HG02970 (cell line): ENCODE measurements at regions not wholly inside any gene's neighbourhood (a gene's known extent, or its start where the extent isn't known, plus 50 kb on each side); places are given as distances from the start of the nearest gene placed in this dataset.

ENCODE experiments used
- ATAC-seq: cut with Tn5 transposase; IDR thresholded peaks from one replicate; pipeline ENCODE4 v1.9.1; 2021; ENCODE audit warnings: mild to moderate bottlenecking, moderate library complexity, moderate number of reproducible peaks; ENCODE audit not compliant: unreplicated experiment, low FRiP score

- no peak for ATAC-seq
Observed at GRCh38 chr1:38253314-38253713, 206.7 kb upstream of the POU3F1 start.

GRCh38 chr1:38250356-38250755, 203.8 kb upstream of the POU3F1 start:
- ATAC-seq, result no peak

GRCh38 chr1:38249001-38249400, 202.4 kb upstream of the POU3F1 start:
- ATAC-seq, result no peak

GRCh38 chr1:38246955-38247952, 200.7 kb upstream of the POU3F1 start:
- no peak for ATAC-seq

- no peak for ATAC-seq
Observed at GRCh38 chr1:38244218-38244845, 197.7 kb upstream of the POU3F1 start.

- ATAC-seq, result no peak
Observed at GRCh38 chr1:38243106-38243505, 196.5 kb upstream of the POU3F1 start.

- no peak for ATAC-seq
Observed at GRCh38 chr1:38242506-38242905, 195.9 kb upstream of the POU3F1 start.

GRCh38 chr1:38241594-38242334, 195.2 kb upstream of the POU3F1 start:
- no peak for ATAC-seq

GRCh38 chr1:38240618-38241017, 194.0 kb upstream of the POU3F1 start:
- no peak for ATAC-seq

GRCh38 chr1:38239258-38239835, 192.8 kb upstream of the POU3F1 start:
- ATAC-seq, result no peak

GRCh38 chr1:38238294-38238693, 191.7 kb upstream of the POU3F1 start:
- no peak for ATAC-seq

GRCh38 chr1:38235705-38236104, 189.1 kb upstream of the POU3F1 start:
- no peak for ATAC-seq

- no peak for ATAC-seq
Observed at GRCh38 chr1:38231941-38232340, 185.3 kb upstream of the POU3F1 start.

- ATAC-seq, result no peak
Observed at GRCh38 chr1:38228718-38229117, 182.1 kb upstream of the POU3F1 start.

GRCh38 chr1:38225745-38226144, 179.2 kb upstream of the POU3F1 start:
- ATAC-seq, result no peak

- ATAC-seq, result no peak
Observed at GRCh38 chr1:38223391-38223790, 176.8 kb upstream of the POU3F1 start.

GRCh38 chr1:38222891-38223290, 176.3 kb upstream of the POU3F1 start:
- ATAC-seq, result no peak

- ATAC-seq, result no peak
Observed at GRCh38 chr1:38221006-38221649, 174.5 kb upstream of the POU3F1 start.

GRCh38 chr1:38217316-38217715, 170.7 kb upstream of the POU3F1 start:
- no peak for ATAC-seq
